IMR-90 (cell line): ENCODE measurements at regions not wholly inside any gene's neighbourhood (a gene's known extent, or its start where the extent isn't known, plus 50 kb on each side); places are given as distances from the start of the nearest gene placed in this dataset.

Experiments
- ATAC-seq: fragments of 200-7000 bp; cut with Tn5 transposase; 2 replicates; pipeline ENCODE4 v1.9.1; 2020; ENCODE audit warnings: low read depth, mild to moderate bottlenecking, moderate library complexity
- BruUV-seq: library from RNA; stranded (reverse); fragments of 400-500 nt; replicated peaks from 2 replicates; lab custom pipeline; 2021; lab: Mats Ljungman, UMichigan
- CTCF ChIA-PET: fragments of 300-600 bp; formaldehyde crosslinking; extraction: SDS; loops from one replicate; lab custom pipeline; 2021; ENCODE audit warnings: antibody characterized with exemption; lab: Yijun Ruan, JAX
- POLR2A ChIA-PET: fragments of 300-600 bp; sonication (Branson Sonifier 250); formaldehyde crosslinking; loops from one replicate; lab custom pipeline; 2022; ENCODE audit warnings: antibody characterized with exemption; ENCODE audit not compliant: unreplicated experiment; lab: Charles Lee
- DNase-seq: peaks from one replicate; pipeline ENCODE4 v3.0.0; 2013
- H2AFZ ChIP-seq: replicated peaks from 2 replicates; pipeline ENCODE3; 2013; ENCODE audit warnings: low read length, mild to moderate bottlenecking; ENCODE audit not compliant: poor library complexity
- H2AK5ac ChIP-seq: 2 replicates; pipeline ENCODE4 v1.6.1; 2013; ENCODE audit warnings: low read depth, low read length, inconsistent platforms
- H2AK9ac ChIP-seq: replicated peaks from 2 replicates; pipeline ENCODE3; 2013; ENCODE audit warnings: mild to moderate bottlenecking, low read depth, low read length, moderate library complexity; ENCODE audit not compliant: poor library complexity
- H2BK120ac ChIP-seq: 2 replicates; pipeline ENCODE4 v1.6.1; 2013; ENCODE audit warnings: low read depth, low read length, inconsistent platforms
- H2BK15ac ChIP-seq: 3 replicates; pipeline ENCODE4 v1.6.1; 2013; ENCODE audit warnings: low read depth, low read length, inconsistent platforms
- H2BK20ac ChIP-seq: 2 replicates; pipeline ENCODE4 v1.6.1; 2013; ENCODE audit warnings: low read depth, mild to moderate bottlenecking, inconsistent platforms, low read length, moderate library complexity
- H2BK5ac ChIP-seq: 2 replicates; pipeline ENCODE4 v1.6.1; 2013; ENCODE audit warnings: mild to moderate bottlenecking, low read depth, low read length, inconsistent platforms; ENCODE audit not compliant: poor library complexity, severe bottlenecking
- H3K14ac ChIP-seq: replicated peaks from 2 replicates; pipeline ENCODE4 v1.6.1; 2013; ENCODE audit warnings: low read depth, low read length, inconsistent platforms
- H3K18ac ChIP-seq: 2 replicates; pipeline ENCODE4 v1.6.1; 2013; ENCODE audit warnings: low read depth, low read length, control low read depth
- H3K23ac ChIP-seq: 2 replicates; pipeline ENCODE4 v1.6.1; 2013; ENCODE audit warnings: low read depth, low read length, inconsistent platforms
- H3K27ac ChIP-seq: 2 replicates; pipeline ENCODE4 v1.5.1; 2013; ENCODE audit warnings: mild to moderate bottlenecking, control low read depth, low read length; ENCODE audit not compliant: insufficient read depth
- H3K27me3 ChIP-seq: 2 replicates; pipeline ENCODE4 v1.6.1; 2013; ENCODE audit warnings: low read length; ENCODE audit not compliant: control insufficient read depth, insufficient read depth
- H3K36me3 ChIP-seq: 2 replicates; pipeline ENCODE4 v1.6.1; 2013; ENCODE audit warnings: low read length, mixed read lengths; ENCODE audit not compliant: control insufficient read depth, insufficient read depth
- H3K4ac ChIP-seq: 2 replicates; pipeline ENCODE4 v1.6.1; 2013; ENCODE audit warnings: low read depth, low read length, inconsistent platforms
- H3K4me1 ChIP-seq: 2 replicates; pipeline ENCODE4 v1.6.1; 2013; ENCODE audit warnings: low read length, mixed read lengths; ENCODE audit not compliant: control insufficient read depth, insufficient read depth
- H3K4me2 ChIP-seq: 2 replicates; pipeline ENCODE4 v1.6.1; 2013; ENCODE audit warnings: low read depth, mild to moderate bottlenecking, control low read depth, low read length, moderate library complexity
- H3K4me3 ChIP-seq: 2 replicates; pipeline ENCODE4 v1.5.1; 2013; ENCODE audit warnings: low read depth, mild to moderate bottlenecking, control low read depth, low read length, moderate library complexity; ENCODE audit not compliant: insufficient read depth
- H3K56ac ChIP-seq: 2 replicates; pipeline ENCODE4 v1.6.1; 2013; ENCODE audit warnings: low read length, inconsistent platforms; ENCODE audit not compliant: insufficient read depth; ENCODE audit errors: extremely low read depth
- H3K79me1 ChIP-seq, 2 experiments: 2 replicates each; pipeline ENCODE4 v1.6.1; 2013; ENCODE audit warnings: low read length in 2 of 2, inconsistent platforms in 1 of 2, low read depth in 1 of 2
- H3K9ac ChIP-seq: 2 replicates; pipeline ENCODE4 v1.6.1; 2013; ENCODE audit warnings: low read depth, low read length, control low read depth
- H3K9me1 ChIP-seq: 2 replicates; pipeline ENCODE4 v1.6.1; 2013; ENCODE audit warnings: low read length, inconsistent platforms; ENCODE audit not compliant: insufficient read depth
- H3K9me3 ChIP-seq: 2 replicates; pipeline ENCODE4 v1.6.1; 2013; ENCODE audit warnings: low read length; ENCODE audit not compliant: control insufficient read depth, insufficient read depth
- H4K20me1 ChIP-seq: 2 replicates; pipeline ENCODE4 v1.6.1; 2013; ENCODE audit warnings: low read length, inconsistent platforms; ENCODE audit not compliant: insufficient read depth
- H4K5ac ChIP-seq: 2 replicates; pipeline ENCODE4 v1.6.1; 2013; ENCODE audit warnings: mild to moderate bottlenecking, low read depth, low read length, control low read depth
- H4K8ac ChIP-seq, 2 experiments: 2 replicates each; pipeline ENCODE4 v1.6.1; 2013; ENCODE audit warnings: low read depth in 2 of 2, low read length in 2 of 2, control low read depth in 1 of 2, inconsistent platforms in 1 of 2
- H4K91ac ChIP-seq: 2 replicates; pipeline ENCODE4 v1.6.1; 2013; ENCODE audit warnings: low read depth, low read length, inconsistent platforms; ENCODE audit not compliant: insufficient read depth
- BHLHE40 ChIP-seq: fragments of 150-350 bp; IDR thresholded peaks from 2 replicates; pipeline ENCODE4 v1.6.1; 2016; ENCODE audit warnings: mild to moderate bottlenecking, low read depth, low read length
- CEBPB ChIP-seq: IDR thresholded peaks from 2 replicates; pipeline ENCODE4 v1.6.1; 2012; ENCODE audit warnings: low read depth, low read length, improper control_type of control experiment
- CHD1 ChIP-seq: IDR thresholded peaks from 2 replicates; pipeline ENCODE4 v1.6.1; 2012; ENCODE audit warnings: low read depth, low read length, improper control_type of control experiment
- CTCF ChIP-seq: conservative IDR thresholded peaks from 2 replicates; pipeline ENCODE4 v1.5.1; 2012; ENCODE audit warnings: mild to moderate bottlenecking, low read depth, low read length, improper control_type of control experiment
- ELK1 ChIP-seq: fragments of 150-350 bp; IDR thresholded peaks from 2 replicates; pipeline ENCODE4 v1.6.1; 2016; ENCODE audit warnings: low read depth, mild to moderate bottlenecking, low read length, moderate library complexity, borderline replicate concordance
- FOS ChIP-seq: fragments of 150-350 bp; IDR thresholded peaks from 2 replicates; pipeline ENCODE4 v1.6.1; 2016; ENCODE audit warnings: low read depth, low read length
- MAFK ChIP-seq: IDR thresholded peaks from 2 replicates; pipeline ENCODE4 v1.6.1; 2012; ENCODE audit warnings: low read depth, low read length, improper control_type of control experiment
- MAZ ChIP-seq: IDR thresholded peaks from 2 replicates; pipeline ENCODE4 v1.6.1; 2012; ENCODE audit warnings: low read depth, mild to moderate bottlenecking, low read length, improper control_type of control experiment, moderate library complexity, borderline replicate concordance
- MXI1 ChIP-seq: IDR thresholded peaks from 2 replicates; pipeline ENCODE4 v1.6.1; 2012; ENCODE audit warnings: low read depth, mild to moderate bottlenecking, low read length, moderate library complexity, borderline replicate concordance
- NFE2L2 ChIP-seq: fragments of 150-350 bp; IDR thresholded peaks from 2 replicates; pipeline ENCODE4 v1.6.1; 2016; ENCODE audit warnings: low read depth, mild to moderate bottlenecking, low read length
- POLR2A ChIP-seq: IDR thresholded peaks from 2 replicates; pipeline ENCODE4 v1.6.1; 2012; ENCODE audit warnings: mild to moderate bottlenecking, low read depth, low read length
- RAD21 ChIP-seq: IDR thresholded peaks from 2 replicates; pipeline ENCODE4 v1.6.1; 2012; ENCODE audit warnings: low read length, improper control_type of control experiment
- RCOR1 ChIP-seq: IDR thresholded peaks from 2 replicates; pipeline ENCODE4 v1.6.1; 2012; ENCODE audit warnings: mild to moderate bottlenecking, low read length, improper control_type of control experiment; ENCODE audit not compliant: insufficient replicate concordance
- RFX5 ChIP-seq: IDR thresholded peaks from 2 replicates; pipeline ENCODE4 v1.8.0; 2012; ENCODE audit warnings: low read depth, mild to moderate bottlenecking, low read length, moderate library complexity
- SMC3 ChIP-seq: fragments of 150-350 bp; IDR thresholded peaks from 2 replicates; pipeline ENCODE4 v1.6.1; 2016; ENCODE audit warnings: low read depth, mild to moderate bottlenecking, antibody characterized with exemption, low read length, moderate library complexity
- USF2 ChIP-seq: fragments of 150-350 bp; IDR thresholded peaks from 2 replicates; pipeline ENCODE4 v1.6.1; 2017; ENCODE audit warnings: mild to moderate bottlenecking, antibody characterized with exemption, low read length, low read depth
- WGBS, 2 experiments: methylation state at CpG; one replicate each; pipeline versions ENCODE4 v1.1.5 to v1.1.7; 2013; ENCODE audit warnings: missing lambda C conversion rate in 2 of 2; ENCODE audit not compliant: insufficient read length in 1 of 2; ENCODE audit errors: extremely low coverage in 2 of 2; 5-methylcytosine and 5-hydroxymethylcytosine counted together
- dilution Hi-C: fragments of 300-500 bp; cut with HindIII; formaldehyde crosslinking; loops from one replicate; pipeline ENCODE4 v1.14.3; 2018; ENCODE audit warnings: low sequenced_read_pairs; ENCODE audit not compliant: unreplicated experiment
- in situ Hi-C: fragments of 300-500 bp; cut with MboI; formaldehyde crosslinking; loops from 3 replicates; pipeline ENCODE4 v1.14.3; 2019; ENCODE audit warnings: low sequenced_read_pairs, inconsistent platforms, mixed read lengths
- intact Hi-C: fragments of 100-400 bp; cut with micrococcal nuclease; formaldehyde crosslinking; loops from 2 replicates; pipeline ENCODE4 v1.10.0; 2022

- Histone ChIP-seq H2AK9ac (no peak overlapping the region), H3K79me1 (no peaks in the 10 kb centered on the region), H3K9ac (no peak overlapping the region), H3K27ac (no peak overlapping the region), H3K4me1 (no peaks in the 10 kb centered on the region), H3K27me3 (no peaks in the 10 kb centered on the region), H3K14ac (no peak overlapping the region), H4K8ac (no peak overlapping the region), H3K4me3 (no peak overlapping the region), H3K36me3 (no peaks in the 10 kb centered on the region), H4K5ac (no peak overlapping the region), H3K4ac (no peak overlapping the region), H3K4me2 (no peak overlapping the region), H2BK15ac (no peak overlapping the region), H4K91ac (no peak overlapping the region), H3K56ac (no peak overlapping the region), H4K20me1 (no peaks in the 10 kb centered on the region), H2BK120ac (no peak overlapping the region), H2AFZ (no peak overlapping the region), H3K18ac (no peak overlapping the region), H3K9me3 (no peaks in the 10 kb centered on the region), H3K9me1 (no peaks in the 10 kb centered on the region), H2BK5ac (no peak overlapping the region), H2AK5ac (no peak overlapping the region), H2BK20ac (no peak overlapping the region), H3K23ac (no peak overlapping the region)
- BruUV-seq, result no TSS peak
- POLR2A ChIA-PET, result no interaction called here
- TF ChIP-seq ELK1 (no peak), MAFK (no peak), RAD21 (no peak), MAZ (no peak), SMC3 (no peak), RCOR1 (no peak), CTCF (no peak), MXI1 (no peak), FOS (no peak), POLR2A (no peak), BHLHE40 (no peak), CEBPB (no peak), RFX5 (no peak), NFE2L2 (no peak), CHD1 (no peak), USF2 (no peak)
- DNase-seq (no peak), ATAC-seq (no peak)
- intact Hi-C loops (no loop called here), dilution Hi-C loops (no loop called here), in situ Hi-C loops (no loop called here)
- no CpG with 5 or more reads among the region's 2 CpGs for WGBS, 2 experiments
- CTCF ChIA-PET, result no interaction called here
Measured at GRCh38 chr7:96452146-96452545, 130.2 kb upstream of the SLC25A13 start.
